ENCODE measurements at regions not wholly inside any gene's neighbourhood (a gene's known extent, or its start where the extent isn't known, plus 50 kb on each side); places are given as distances from the start of the nearest gene placed in this dataset.
"Not testable (repeated sequence)": the region's sequence is repeated elsewhere in the genome, so short reads cannot be mapped to it uniquely, and the experiment has no call there.

DNA sequence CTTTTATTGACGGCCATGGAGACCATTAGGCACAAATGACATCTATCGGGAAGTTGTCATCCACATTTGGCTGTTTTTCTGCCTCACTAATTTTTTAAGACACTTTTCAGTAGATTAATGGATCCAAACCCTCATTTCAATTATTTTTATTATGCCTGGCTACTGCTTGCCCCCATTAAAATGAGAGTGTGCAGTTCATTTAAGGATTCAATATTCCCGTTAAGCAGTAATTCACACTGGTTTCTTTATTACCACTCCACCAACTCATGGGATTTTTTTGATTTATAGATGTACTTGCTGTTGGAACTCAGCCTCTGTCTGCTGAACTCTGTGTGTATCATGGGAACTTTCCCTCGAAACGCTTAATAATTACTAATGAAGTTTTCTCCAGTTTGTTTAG lies 291.8 kb upstream of the PRKX start:
- Mint-ChIP-seq H3K9me3 (no peaks in the 10 kb centered on the region), H3K27me3 (ENCODE audit: low read depth) (no peaks in the 10 kb centered on the region), H3K27ac (no peak overlapping the region), H3K4me1 (ENCODE audit: low read depth) (no peaks in the 10 kb centered on the region), H3K4me3 (ENCODE audit: low read depth) (no peak overlapping the region), H3K36me3 (ENCODE audit: low read depth) (no peaks in the 10 kb centered on the region)
- no peak for DNase-seq (ENCODE audit: low spot score)
- intact Hi-C loops (cut with micrococcal nuclease) = no loop called here

DNA sequence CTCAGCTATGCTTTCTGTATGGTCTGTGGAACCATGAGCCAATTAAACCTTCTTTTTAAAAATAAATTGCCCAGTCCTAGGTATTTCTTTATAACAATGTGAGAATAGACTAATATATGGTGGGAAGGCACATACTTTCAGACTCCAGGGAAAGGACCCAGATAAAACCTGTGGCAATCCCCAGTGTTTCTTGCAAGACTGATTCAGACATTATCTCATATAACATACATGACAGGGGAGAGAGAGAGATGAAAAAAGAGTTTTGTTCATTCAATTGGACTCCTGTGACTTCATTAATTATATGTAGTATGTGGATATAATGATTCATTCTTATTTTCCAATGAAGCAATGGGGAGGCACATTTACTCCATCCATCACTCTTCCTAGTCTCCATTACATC lies 291.4 kb upstream of the PRKX start:
- no peaks in the 10 kb centered on the region for H3K4me1 Mint-ChIP-seq (ENCODE audit: low read depth)
- no peaks in the 10 kb centered on the region for H3K9me3 Mint-ChIP-seq
- intact Hi-C loops (cut with micrococcal nuclease) = no loop called here
- no peaks in the 10 kb centered on the region for H3K27me3 Mint-ChIP-seq (ENCODE audit: low read depth)
- no peak for DNase-seq (ENCODE audit: low spot score)
- no peak overlapping the region for H3K4me3 Mint-ChIP-seq (ENCODE audit: low read depth)
- no peak overlapping the region for H3K27ac Mint-ChIP-seq
- H3K36me3 Mint-ChIP-seq (ENCODE audit: low read depth) = no peaks in the 10 kb centered on the region

- no peak for DNase-seq (ENCODE audit: low spot score)
- H3K4me3 Mint-ChIP-seq (ENCODE audit: low read depth) = no peak overlapping the region
- no peaks in the 10 kb centered on the region for H3K36me3 Mint-ChIP-seq (ENCODE audit: low read depth)
- no peaks in the 10 kb centered on the region for H3K9me3 Mint-ChIP-seq
- H3K4me1 Mint-ChIP-seq (ENCODE audit: low read depth) = no peaks in the 10 kb centered on the region
- no peaks in the 10 kb centered on the region for H3K27me3 Mint-ChIP-seq (ENCODE audit: low read depth)
- intact Hi-C loops (cut with micrococcal nuclease) = no loop called here
- H3K27ac Mint-ChIP-seq = no peak overlapping the region
Measured at GRCh38 chrX:3994315-3994714, 280.9 kb upstream of the PRKX start.

DNA sequence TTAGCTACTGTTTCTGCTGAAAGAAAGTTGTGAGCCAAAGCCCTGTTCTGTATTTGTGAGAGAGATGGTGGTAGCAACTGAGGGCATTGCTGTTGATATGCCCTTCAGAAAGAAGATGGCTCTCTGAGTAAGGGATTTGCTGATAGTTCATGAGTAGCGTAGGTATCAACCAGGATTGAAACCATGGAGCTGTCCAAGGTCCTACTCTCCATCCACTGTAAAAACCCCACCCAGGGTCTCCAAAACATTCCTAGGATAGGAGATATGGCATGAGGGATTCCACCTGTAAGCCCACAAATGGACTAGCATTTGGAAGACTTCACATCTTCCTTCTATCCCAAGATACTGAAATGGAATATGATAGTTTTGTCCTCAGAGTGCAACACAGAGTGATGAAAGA lies 277.1 kb upstream of the PRKX start:
- DNase-seq (ENCODE audit: low spot score) = no peak
- Mint-ChIP-seq H3K9me3 (no peaks in the 10 kb centered on the region), H3K4me1 (ENCODE audit: low read depth) (no peaks in the 10 kb centered on the region), H3K36me3 (ENCODE audit: low read depth) (no peaks in the 10 kb centered on the region), H3K27me3 (ENCODE audit: low read depth) (no peaks in the 10 kb centered on the region), H3K4me3 (ENCODE audit: low read depth) (no peak overlapping the region), H3K27ac (no peak overlapping the region)
- intact Hi-C loops (cut with micrococcal nuclease) = no loop called here

DNA sequence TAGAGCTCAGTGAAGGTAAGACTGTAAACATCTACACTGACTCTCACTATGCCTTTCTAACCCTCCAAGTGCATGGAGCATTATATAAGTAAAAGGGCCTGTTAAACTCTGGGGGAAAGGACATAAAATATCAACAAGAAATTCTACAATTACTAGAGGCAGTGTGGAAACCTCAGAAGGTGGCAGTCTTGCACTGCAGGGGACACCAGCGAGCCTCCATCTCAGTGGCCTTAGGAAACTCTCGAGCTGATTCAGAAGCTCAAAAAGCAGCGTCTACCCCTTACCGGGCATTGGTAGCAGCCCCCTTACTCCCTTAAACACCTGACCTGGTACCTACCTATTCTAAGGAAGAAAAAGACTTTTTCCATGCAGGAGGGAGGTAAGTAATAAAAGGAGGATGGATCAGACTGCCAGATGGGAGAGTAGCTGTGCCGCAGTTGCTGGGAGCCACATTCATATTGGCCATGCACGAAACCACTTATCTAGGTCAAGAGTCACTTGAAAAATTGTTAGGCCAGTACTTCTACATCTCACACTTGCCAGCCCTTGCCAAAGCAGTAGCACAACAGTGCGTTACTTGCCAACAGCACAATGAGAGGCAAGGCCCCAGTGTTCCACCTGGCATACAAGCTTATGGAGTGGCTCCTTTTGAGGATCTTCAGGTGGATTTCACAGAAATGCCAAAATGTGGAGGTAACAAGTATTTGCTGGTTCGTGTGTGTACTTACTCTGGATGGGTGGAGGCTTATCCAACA lies 258.8 kb upstream of the PRKX start:
- intact Hi-C loops (cut with micrococcal nuclease); H3K4me3 Mint-ChIP-seq (ENCODE audit: low read depth); H3K9me3 Mint-ChIP-seq; DNase-seq (ENCODE audit: low spot score); H3K27ac Mint-ChIP-seq; H3K27me3 Mint-ChIP-seq (ENCODE audit: low read depth); H3K36me3 Mint-ChIP-seq (ENCODE audit: low read depth); H3K4me1 Mint-ChIP-seq (ENCODE audit: low read depth): not testable (repeated sequence)

GRCh38 chrX:3968749-3969148 lies 255.3 kb upstream of the PRKX start:
- Mint-ChIP-seq H3K4me3 (ENCODE audit: low read depth) (no peak overlapping the region), H3K4me1 (ENCODE audit: low read depth) (no peaks in the 10 kb centered on the region), H3K36me3 (ENCODE audit: low read depth) (no peaks in the 10 kb centered on the region), H3K27me3 (ENCODE audit: low read depth) (no peaks in the 10 kb centered on the region), H3K27ac (no peak overlapping the region), H3K9me3 (no peaks in the 10 kb centered on the region)
- DNase-seq (ENCODE audit: low spot score) = no peak
- intact Hi-C loops (cut with micrococcal nuclease) = no loop called here

DNA sequence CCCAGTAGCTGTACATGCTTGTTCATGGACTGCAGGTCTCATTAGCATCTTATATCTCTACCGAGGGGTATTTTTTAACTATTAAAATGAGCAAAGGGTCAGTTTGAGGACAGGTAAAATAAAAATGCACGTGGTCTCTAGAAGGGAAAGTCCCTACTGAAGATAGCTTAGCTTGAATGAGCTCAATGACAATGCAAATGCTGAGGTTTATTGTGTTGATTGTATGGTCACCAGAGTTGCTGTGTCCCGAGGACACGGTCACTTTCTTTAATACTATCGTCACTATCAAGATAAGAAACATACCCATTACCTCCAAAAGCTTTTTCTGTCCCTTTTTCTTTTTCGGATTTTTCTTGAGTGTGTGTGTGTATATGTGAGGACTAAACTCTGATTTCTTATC lies 250.5 kb upstream of the PRKX start:
- DNase-seq (ENCODE audit: low spot score) = no peak
- Mint-ChIP-seq H3K4me3 (ENCODE audit: low read depth) (no peak overlapping the region), H3K9me3 (no peaks in the 10 kb centered on the region), H3K27me3 (ENCODE audit: low read depth) (peaks cover 5% of the 10 kb centered on the region), H3K36me3 (ENCODE audit: low read depth) (no peaks in the 10 kb centered on the region), H3K27ac (no peak overlapping the region), H3K4me1 (ENCODE audit: low read depth) (peaks cover 3% of the 10 kb centered on the region)
- intact Hi-C loops (cut with micrococcal nuclease) = no loop called here

DNA sequence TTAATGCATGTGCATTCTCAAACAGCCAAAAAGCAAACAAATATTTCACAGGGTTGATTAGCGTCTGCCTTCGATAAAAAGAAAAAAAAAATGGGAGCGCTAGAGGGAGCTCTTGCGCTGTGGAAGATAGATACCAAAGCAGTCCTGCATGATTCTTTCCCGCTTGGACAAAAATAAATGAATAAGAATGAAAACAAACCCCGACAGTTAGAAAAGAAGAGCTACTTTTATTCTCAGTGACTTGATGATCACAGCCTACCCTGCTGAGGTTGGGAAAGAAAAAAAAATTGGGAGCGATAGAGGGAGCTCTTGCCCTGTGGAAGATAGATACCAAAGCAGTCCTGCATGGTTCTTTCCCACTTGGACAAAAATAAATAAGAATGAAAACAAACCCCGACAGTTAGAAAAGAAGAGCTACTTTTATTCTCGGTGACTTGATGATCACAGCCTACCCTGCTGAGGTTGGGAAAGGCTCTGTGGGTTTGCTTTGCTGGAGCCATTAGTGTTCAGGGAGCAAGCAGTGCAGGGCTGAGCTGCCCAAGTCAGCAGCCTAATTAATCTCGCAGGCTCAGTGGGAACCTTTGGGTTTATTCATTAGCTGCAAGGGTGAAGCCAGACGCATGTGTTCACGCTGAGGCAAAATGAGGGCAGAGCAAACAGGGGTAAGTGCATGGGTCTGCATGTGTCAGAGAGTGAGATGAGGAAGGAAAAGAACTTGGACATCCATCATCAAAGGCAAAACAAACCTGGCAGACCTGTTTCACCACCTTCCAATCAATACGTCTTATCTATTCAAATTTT lies 249.3 kb upstream of the PRKX start:
- intact Hi-C loops (cut with micrococcal nuclease) = no loop called here
- Mint-ChIP-seq H3K27ac (no peak overlapping the region), H3K4me1 (ENCODE audit: low read depth) (peaks cover 3% of the 10 kb centered on the region), H3K4me3 (ENCODE audit: low read depth) (no peak overlapping the region), H3K36me3 (ENCODE audit: low read depth) (no peaks in the 10 kb centered on the region), H3K9me3 (no peaks in the 10 kb centered on the region), H3K27me3 (ENCODE audit: low read depth) (peaks cover 5% of the 10 kb centered on the region)
- no peak for DNase-seq (ENCODE audit: low spot score)

GRCh38 chrX:3960952-3961351 lies 247.5 kb upstream of the PRKX start:
- H3K4me1 Mint-ChIP-seq (ENCODE audit: low read depth) = peaks cover 3% of the 10 kb centered on the region
- peaks cover 5% of the 10 kb centered on the region for H3K27me3 Mint-ChIP-seq (ENCODE audit: low read depth)
- H3K4me3 Mint-ChIP-seq (ENCODE audit: low read depth) = no peak overlapping the region
- no peaks in the 10 kb centered on the region for H3K9me3 Mint-ChIP-seq
- H3K27ac Mint-ChIP-seq = no peak overlapping the region
- intact Hi-C loops (cut with micrococcal nuclease) = no loop called here
- no peaks in the 10 kb centered on the region for H3K36me3 Mint-ChIP-seq (ENCODE audit: low read depth)
- DNase-seq (ENCODE audit: low spot score) = no peak

DNA sequence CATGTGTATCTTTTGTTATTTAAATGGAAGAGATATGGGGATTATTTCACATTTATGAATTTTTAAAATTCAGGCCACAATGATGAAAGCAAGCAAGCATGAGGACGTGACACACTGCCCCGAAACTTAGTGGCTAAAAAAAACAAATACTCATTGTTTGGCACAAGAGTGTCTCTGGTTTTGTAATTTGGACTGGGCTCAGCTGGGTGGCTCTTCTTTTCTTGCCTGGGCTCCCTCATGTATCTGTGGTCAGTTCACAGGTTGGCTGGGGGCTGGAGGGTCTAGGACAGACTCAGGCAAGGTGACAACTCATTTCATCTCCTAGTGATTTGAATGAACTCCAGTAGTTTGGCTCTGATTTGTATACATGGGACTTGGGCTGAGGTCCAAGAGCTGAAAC lies 238.4 kb upstream of the PRKX start:
- Mint-ChIP-seq H3K4me1 (ENCODE audit: low read depth) (no peaks in the 10 kb centered on the region), H3K27ac (no peak overlapping the region), H3K27me3 (ENCODE audit: low read depth) (no peaks in the 10 kb centered on the region), H3K4me3 (ENCODE audit: low read depth) (no peak overlapping the region), H3K36me3 (ENCODE audit: low read depth) (no peaks in the 10 kb centered on the region), H3K9me3 (no peaks in the 10 kb centered on the region)
- intact Hi-C loops (cut with micrococcal nuclease) = no loop called here
- DNase-seq (ENCODE audit: low spot score) = no peak

DNA sequence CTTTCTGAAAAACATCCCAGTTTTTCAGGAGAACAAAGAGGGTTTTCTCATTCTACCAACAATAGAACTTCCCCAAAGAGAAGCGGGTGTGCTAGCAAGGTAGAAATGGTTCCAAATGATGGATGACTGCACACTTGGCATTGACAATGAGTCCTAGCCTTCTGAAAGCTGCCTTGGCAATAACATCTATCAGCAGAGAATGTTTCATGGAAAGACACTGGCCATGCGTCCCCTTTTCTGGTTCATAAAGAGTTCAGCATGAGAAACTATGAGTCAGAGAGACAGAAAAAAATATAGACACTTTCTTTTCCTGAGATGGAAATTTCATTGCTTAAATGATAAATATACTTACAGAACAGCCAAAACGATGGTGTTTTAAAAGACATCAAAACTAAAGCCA lies 236.9 kb upstream of the PRKX start:
- Mint-ChIP-seq H3K4me3 (ENCODE audit: low read depth) (no peak overlapping the region), H3K36me3 (ENCODE audit: low read depth) (no peaks in the 10 kb centered on the region), H3K9me3 (no peaks in the 10 kb centered on the region), H3K27ac (no peak overlapping the region), H3K27me3 (ENCODE audit: low read depth) (no peaks in the 10 kb centered on the region), H3K4me1 (ENCODE audit: low read depth) (no peaks in the 10 kb centered on the region)
- DNase-seq (ENCODE audit: low spot score) = no peak
- intact Hi-C loops (cut with micrococcal nuclease) = no loop called here

- Mint-ChIP-seq H3K4me3 (ENCODE audit: low read depth) (no peak overlapping the region), H3K27me3 (ENCODE audit: low read depth) (peaks cover 2% of the 10 kb centered on the region), H3K9me3 (no peaks in the 10 kb centered on the region), H3K36me3 (ENCODE audit: low read depth) (no peaks in the 10 kb centered on the region), H3K4me1 (ENCODE audit: low read depth) (no peaks in the 10 kb centered on the region), H3K27ac (no peak overlapping the region)
- DNase-seq (ENCODE audit: low spot score) = no peak
- intact Hi-C loops (cut with micrococcal nuclease) = no loop called here
Measured at GRCh38 chrX:3943965-3944364, 230.5 kb upstream of the PRKX start.

GRCh38 chrX:3940000-3940610 lies 226.7 kb upstream of the PRKX start:
- Mint-ChIP-seq H3K27ac (no peak overlapping the region), H3K9me3 (no peaks in the 10 kb centered on the region), H3K36me3 (ENCODE audit: low read depth) (no peaks in the 10 kb centered on the region), H3K4me3 (ENCODE audit: low read depth) (no peak overlapping the region), H3K4me1 (ENCODE audit: low read depth) (no peaks in the 10 kb centered on the region), H3K27me3 (ENCODE audit: low read depth) (peaks cover 2% of the 10 kb centered on the region)
- intact Hi-C loops (cut with micrococcal nuclease) = no loop called here
- DNase-seq (ENCODE audit: low spot score) = no peak
